T-helper 2 cell (primary cell): ENCODE measurements at regions not wholly inside any gene's neighbourhood (a gene's known extent, or its start where the extent isn't known, plus 50 kb on each side); places are given as distances from the start of the nearest gene placed in this dataset.

Experiments used
- DNase-seq, 5 experiments: peaks; one replicate each; pipeline versions ENCODE4 v3.0.0 to v3.0.0-alpha.2; 2012 to 2022

- no peak for DNase-seq
Measured at GRCh38 chr18:33951031-33951430, 273.7 kb downstream of the NOL4 start.

- DNase-seq, result no peak
Measured at GRCh38 chr18:33946336-33946735, 278.4 kb downstream of the NOL4 start.

GRCh38 chr18:33944493-33944892 is 280.2 kb downstream of the NOL4 start:
- DNase-seq, result no peak

GRCh38 chr18:33937270-33937816 is 287.4 kb downstream of the NOL4 start:
- peak in 1 of 5 experiments; percentile 8 for DNase-seq

- no peak for DNase-seq
Measured at GRCh38 chr18:33934258-33934657, 290.5 kb downstream of the NOL4 start.

GRCh38 chr18:33928231-33928630 is 296.5 kb downstream of the NOL4 start:
- DNase-seq, result no peak

- no peak for DNase-seq
Measured at GRCh38 chr18:33924576-33924975, 300.1 kb downstream of the NOL4 start.

GRCh38 chr18:33923980-33924379 is 300.7 kb downstream of the NOL4 start:
- DNase-seq, result no peak

- no peak for DNase-seq
Measured at GRCh38 chr18:33918571-33918970, 306.1 kb downstream of the NOL4 start.

GRCh38 chr18:33916200-33916599 is 308.5 kb downstream of the NOL4 start:
- no peak for DNase-seq

GRCh38 chr18:33914399-33914798 is 310.3 kb downstream of the NOL4 start:
- DNase-seq, result no peak

GRCh38 chr18:33906046-33906445 is 318.7 kb downstream of the NOL4 start:
- no peak for DNase-seq

GRCh38 chr18:33901894-33902512 is 322.7 kb downstream of the NOL4 start:
- no peak for DNase-seq

- no peak for DNase-seq
Measured at GRCh38 chr18:33900638-33901037, 322.6 kb downstream of the ASXL3 start.

- no peak for DNase-seq
Measured at GRCh38 chr18:33898427-33898826, 320.4 kb downstream of the ASXL3 start.

- DNase-seq, result no peak
Measured at GRCh38 chr18:33878213-33878612, 300.2 kb downstream of the ASXL3 start.

GRCh38 chr18:33875029-33875565 is 297.1 kb downstream of the ASXL3 start:
- DNase-seq, result no peak

- no peak for DNase-seq
Measured at GRCh38 chr18:33873112-33873511, 295.1 kb downstream of the ASXL3 start.

GRCh38 chr18:33871363-33872025 is 293.5 kb downstream of the ASXL3 start:
- no peak for DNase-seq

- DNase-seq, result no peak
Measured at GRCh38 chr18:33870059-33870458, 292.0 kb downstream of the ASXL3 start.

GRCh38 chr18:33866386-33866785 is 288.4 kb downstream of the ASXL3 start:
- no peak for DNase-seq

GRCh38 chr18:33863912-33864311 is 285.9 kb downstream of the ASXL3 start:
- DNase-seq, result no peak

- DNase-seq, result no peak
Measured at GRCh38 chr18:33854827-33855139, 276.8 kb downstream of the ASXL3 start.

- no peak for DNase-seq
Measured at GRCh38 chr18:33854086-33854826, 276.2 kb downstream of the ASXL3 start.
